HEK293T (cell line): ENCODE measurements at regions not wholly inside any gene's neighbourhood (a gene's known extent, or its start where the extent isn't known, plus 50 kb on each side); places are given as distances from the start of the nearest gene placed in this dataset.

Source experiments
- ARNT ChIP-seq: fragments of 450-650 bp; IDR thresholded peaks from 2 replicates; pipeline ENCODE4 v1.6.1; 2017; ENCODE audit warnings: mild to moderate bottlenecking
- BHLHE40 ChIP-seq: fragments of 450-650 bp; IDR thresholded peaks from 2 replicates; pipeline ENCODE4 v1.6.1; 2016; ENCODE audit warnings: mild to moderate bottlenecking, moderate library complexity, borderline replicate concordance
- FOXA1 ChIP-seq: fragments of 450-650 bp; IDR thresholded peaks from 2 replicates; pipeline ENCODE4 v1.6.1; 2016; ENCODE audit warnings: mild to moderate bottlenecking
- FOXK2 ChIP-seq: fragments of 450-650 bp; IDR thresholded peaks from 2 replicates; pipeline ENCODE4 v1.6.1; 2016; ENCODE audit warnings: mild to moderate bottlenecking
- NFRKB ChIP-seq: fragments of 450-650 bp; IDR thresholded peaks from 2 replicates; pipeline ENCODE4 v1.6.1; 2016; ENCODE audit warnings: mild to moderate bottlenecking, moderate library complexity
- SP1 ChIP-seq: fragments of 450-650 bp; IDR thresholded peaks from 2 replicates; pipeline ENCODE4 v1.6.1; 2017
- SUZ12 ChIP-seq: fragments of 450-650 bp; IDR thresholded peaks from 2 replicates; pipeline ENCODE4 v1.6.1; 2016; ENCODE audit warnings: mild to moderate bottlenecking
- TARDBP ChIP-seq: fragments of 450-650 bp; IDR thresholded peaks from 2 replicates; pipeline ENCODE4 v1.6.1; 2016
- TF ChIP-seq, protein P1 (sequence below): fragments of 450-650 bp; IDR thresholded peaks from 2 replicates; pipeline ENCODE4 v1.6.1; 2016

DNA sequence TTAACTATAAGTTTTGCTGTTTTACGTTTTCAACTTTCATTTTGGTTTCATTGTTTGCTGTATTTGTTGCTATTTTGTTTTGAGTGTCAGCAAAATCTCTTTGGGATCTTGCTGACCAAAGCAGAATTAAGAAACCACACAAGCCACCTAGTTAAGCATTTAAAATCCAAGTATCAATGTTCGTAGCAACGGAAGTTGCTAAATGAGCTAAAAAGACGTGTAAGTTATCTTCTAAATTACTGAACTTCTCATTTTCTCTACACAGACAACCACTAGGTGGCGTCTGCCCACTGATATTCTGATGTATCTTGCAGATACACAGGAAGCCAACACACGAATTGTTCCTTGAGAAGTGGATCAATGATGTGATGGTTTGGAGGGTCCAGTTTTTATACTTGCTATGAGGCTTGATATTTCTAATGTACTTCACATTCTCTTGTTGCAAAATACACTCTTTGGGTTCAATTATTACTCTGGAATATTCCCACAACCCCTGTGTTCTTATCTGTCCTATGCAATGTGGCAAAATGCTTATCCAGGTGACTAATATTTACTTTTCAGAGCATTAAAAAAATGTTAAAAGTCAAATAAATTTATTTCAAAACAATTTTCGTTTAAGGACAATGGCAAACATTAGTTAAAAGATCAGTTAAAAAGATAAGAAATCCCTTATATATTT is 250.5 kb downstream of the TECRL start:
- no peak for TF ChIP-seq TARDBP
- no peak for TF ChIP-seq SP1
- no peak for TF ChIP-seq FOXK2
- TF ChIP-seq FOXA1 = no peak
- no peak for TF ChIP-seq NFRKB
- TF ChIP-seq SUZ12 = no peak
- TF ChIP-seq BHLHE40 = no peak
- no peak for TF ChIP-seq ARNT
- TF ChIP-seq, protein P1, sequence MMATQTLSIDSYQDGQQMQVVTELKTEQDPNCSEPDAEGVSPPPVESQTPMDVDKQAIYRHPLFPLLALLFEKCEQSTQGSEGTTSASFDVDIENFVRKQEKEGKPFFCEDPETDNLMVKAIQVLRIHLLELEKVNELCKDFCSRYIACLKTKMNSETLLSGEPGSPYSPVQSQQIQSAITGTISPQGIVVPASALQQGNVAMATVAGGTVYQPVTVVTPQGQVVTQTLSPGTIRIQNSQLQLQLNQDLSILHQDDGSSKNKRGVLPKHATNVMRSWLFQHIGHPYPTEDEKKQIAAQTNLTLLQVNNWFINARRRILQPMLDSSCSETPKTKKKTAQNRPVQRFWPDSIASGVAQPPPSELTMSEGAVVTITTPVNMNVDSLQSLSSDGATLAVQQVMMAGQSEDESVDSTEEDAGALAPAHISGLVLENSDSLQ = no peak
